H4 (cell line): ENCODE measurements at regions not wholly inside any gene's neighbourhood (a gene's known extent, or its start where the extent isn't known, plus 50 kb on each side); places are given as distances from the start of the nearest gene placed in this dataset.
"Not testable (repeated sequence)": the region's sequence is repeated elsewhere in the genome, so short reads cannot be mapped to it uniquely, and the experiment has no call there.

Experiments
- DNase-seq: peaks from one replicate; pipeline ENCODE4 v3.0.0-alpha.2; 2015; ENCODE audit warnings: low spot score

GRCh38 chr2:129008881-129009554 lies 690.4 kb upstream of the HS6ST1 start:
- no peak for DNase-seq

DNA sequence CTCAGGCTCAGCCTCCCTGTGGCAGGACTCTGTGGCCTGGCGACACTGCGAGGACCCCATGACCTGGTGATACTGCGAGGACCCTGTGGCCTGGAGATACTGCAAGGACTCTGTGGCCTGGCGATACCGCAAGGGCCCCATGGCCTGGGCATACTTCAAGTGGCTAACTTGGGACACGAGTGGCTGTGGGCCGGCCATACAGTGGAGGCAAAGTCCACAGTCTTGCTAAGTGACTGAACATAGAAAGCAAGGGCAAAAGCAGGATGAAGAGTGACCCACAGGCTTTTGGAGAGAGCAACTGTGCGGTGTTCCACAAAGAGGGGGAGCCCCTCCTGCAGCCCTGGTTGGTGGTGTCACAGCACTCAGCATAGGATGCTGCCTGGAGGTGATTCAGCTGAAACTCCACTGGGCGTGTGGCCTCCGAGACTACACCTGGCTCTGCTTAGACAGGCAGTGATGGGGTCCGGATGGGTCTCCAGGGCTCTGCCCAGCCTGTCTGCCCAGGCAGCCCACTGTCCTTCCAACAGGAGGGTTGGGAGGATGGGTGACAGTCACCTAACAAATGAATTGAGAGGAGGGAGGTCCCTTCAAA lies 691.0 kb upstream of the HS6ST1 start:
- DNase-seq: no peak

- no peak for DNase-seq
These were observed 691.6 kb upstream of the HS6ST1 start for GRCh38 chr2:129010262-129010661.

- DNase-seq: no peak
These were observed 692.9 kb upstream of the HS6ST1 start for GRCh38 chr2:129011466-129012061.

DNA sequence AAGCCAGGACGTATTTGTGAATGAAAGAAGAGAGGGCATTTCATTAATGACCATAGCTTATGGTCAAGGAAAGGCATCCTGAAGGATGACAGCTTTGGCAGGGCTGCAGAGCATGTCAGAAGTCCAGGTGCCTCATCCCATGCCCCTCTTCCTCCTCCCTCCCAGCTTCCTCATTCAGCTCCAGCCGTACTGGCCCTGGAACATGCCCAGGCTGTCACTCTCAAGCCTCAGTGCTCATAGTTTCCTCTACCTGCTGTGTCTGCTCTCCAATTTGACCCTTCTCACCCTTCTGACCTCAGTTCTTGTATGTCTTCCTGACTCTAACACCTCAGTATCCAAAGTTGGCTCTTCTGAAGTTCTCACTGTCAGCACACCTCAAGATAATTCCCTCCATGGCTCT lies 695.8 kb upstream of the HS6ST1 start:
- no peak for DNase-seq

DNA sequence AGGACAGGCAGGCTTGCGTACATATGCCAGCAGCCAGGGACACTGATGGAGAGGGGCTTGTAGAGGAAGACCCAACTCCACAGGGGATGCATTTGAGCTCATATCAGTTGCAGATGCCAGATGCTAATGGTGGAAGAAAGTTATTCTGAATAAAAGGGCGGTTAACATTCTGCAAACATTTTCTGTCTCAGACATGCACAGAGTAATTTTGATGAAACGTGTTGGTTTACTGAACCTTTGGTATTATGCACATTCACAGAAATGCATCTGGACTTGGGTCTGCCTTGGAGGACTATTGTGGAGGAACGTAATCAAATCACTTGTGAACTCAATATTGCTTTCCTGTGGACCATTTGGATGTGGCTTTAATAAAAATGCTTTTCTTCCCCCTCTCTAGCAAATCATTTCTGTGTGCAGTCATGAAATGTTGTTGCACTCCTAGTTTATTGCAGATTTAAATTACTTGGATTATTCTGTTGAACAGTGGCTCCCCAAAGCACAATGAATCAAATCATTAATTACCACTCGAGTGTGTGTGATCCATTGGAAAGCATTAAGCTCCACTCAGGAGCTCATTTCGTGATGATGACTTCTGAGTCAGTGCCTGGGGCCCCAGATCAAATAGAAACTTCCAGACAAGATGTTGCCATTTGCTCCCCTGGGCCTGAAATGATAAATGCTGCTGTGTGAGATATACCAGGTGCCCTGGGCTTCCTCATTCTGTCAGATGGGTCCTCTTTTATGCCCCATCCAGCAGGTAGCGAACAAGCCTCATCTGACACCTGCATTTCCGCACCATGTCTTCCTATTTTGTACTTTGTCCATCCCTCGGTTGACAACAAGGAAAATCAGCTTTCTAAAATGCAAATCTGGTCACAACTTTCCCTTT lies 697.0 kb upstream of the HS6ST1 start:
- no peak for DNase-seq

DNA sequence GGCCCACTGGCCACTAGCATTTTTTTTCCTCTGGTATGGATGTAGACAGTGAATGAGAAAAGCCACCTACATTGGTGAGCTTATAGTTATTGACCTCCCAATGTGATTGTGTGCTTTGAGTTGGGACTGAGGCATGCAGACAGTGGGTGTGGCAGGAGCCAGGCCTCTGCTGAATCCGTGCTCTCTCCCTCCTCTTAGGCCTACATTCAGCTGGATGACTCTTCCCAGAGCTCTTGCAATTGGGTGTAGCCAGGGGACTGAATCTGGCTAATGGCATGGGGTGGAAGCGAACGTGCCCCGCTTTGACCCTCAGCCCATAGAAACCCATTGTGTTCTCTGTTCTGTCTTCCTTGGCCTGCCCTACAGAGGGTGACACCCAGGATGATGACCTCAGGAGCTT lies 698.3 kb upstream of the HS6ST1 start:
- no peak for DNase-seq

DNA sequence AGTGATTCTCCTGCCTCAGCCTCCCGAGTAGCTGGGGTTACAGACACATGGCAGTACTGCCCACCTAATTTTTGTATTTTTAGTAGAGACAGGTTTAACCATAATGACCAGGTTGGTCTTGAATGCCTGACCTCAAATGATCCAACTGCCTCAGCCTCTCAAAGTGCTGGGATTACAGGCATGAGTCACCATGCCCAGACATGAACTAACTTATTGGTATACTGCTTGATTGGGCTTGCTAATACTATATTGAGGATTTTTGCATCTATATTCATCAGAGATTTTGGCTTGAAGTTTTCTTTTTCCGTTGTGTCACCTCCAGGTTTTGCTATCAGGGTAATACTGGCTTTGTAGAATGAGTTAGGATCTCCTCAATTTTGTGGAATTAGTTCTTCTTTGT lies 706.1 kb upstream of the HS6ST1 start:
- DNase-seq: no peak

GRCh38 chr2:129035992-129036391 lies 717.3 kb upstream of the HS6ST1 start:
- DNase-seq: no peak

GRCh38 chr2:129043677-129044076 lies 725.0 kb upstream of the HS6ST1 start:
- not testable (repeated sequence) for DNase-seq

GRCh38 chr2:129046475-129046874 lies 727.8 kb upstream of the HS6ST1 start:
- not testable (repeated sequence) for DNase-seq

- DNase-seq: no peak
These were observed 731.4 kb upstream of the HS6ST1 start for GRCh38 chr2:129050101-129050500.

GRCh38 chr2:129055242-129055641 lies 736.6 kb upstream of the HS6ST1 start:
- no peak for DNase-seq

DNA sequence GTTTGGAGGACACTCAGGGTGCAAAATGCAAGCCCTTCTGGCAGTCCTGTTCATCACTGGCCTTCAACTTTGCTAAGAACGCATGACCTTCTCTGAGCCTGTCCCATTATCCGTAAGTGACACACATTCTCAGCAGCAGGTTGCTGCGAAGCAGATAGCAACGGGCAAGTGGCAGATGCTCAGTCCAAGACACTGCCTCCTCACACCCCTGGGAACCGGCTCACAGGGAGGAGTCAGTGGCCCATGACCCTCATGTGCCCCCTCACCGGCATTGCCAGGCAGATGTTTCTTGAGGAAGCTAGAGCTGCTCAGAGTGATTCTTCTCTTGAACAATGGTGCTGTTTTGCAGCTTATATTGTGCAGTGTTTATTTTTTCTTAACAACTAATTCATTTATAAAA lies 737.2 kb upstream of the HS6ST1 start:
- DNase-seq: no peak

- no peak for DNase-seq
These were observed 737.8 kb upstream of the HS6ST1 start for GRCh38 chr2:129056309-129056958.

- no peak for DNase-seq
These were observed 738.3 kb upstream of the HS6ST1 start for GRCh38 chr2:129056959-129057317.

DNA sequence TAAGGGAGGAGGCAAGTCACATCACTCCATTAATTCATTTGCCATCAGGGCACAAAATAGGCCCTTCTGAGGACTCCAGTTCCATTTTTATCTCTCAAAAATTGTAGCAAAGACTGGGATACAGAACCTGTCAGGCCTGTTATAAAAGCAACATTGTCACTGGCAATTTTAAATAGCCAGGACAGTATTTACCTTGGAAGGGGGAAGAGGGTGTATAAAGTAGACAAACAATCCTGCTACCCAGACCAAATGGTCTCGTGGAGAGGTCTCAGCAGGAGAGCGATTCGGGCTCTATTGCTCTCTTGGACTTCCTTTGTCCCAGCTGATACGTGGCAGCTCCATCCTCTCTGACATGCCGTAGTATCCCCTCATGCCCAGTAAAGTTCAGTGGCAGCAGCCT lies 740.3 kb upstream of the HS6ST1 start:
- no peak for DNase-seq

GRCh38 chr2:129059476-129059875 lies 740.8 kb upstream of the HS6ST1 start:
- no peak for DNase-seq

GRCh38 chr2:129061069-129061768 lies 742.6 kb upstream of the HS6ST1 start:
- DNase-seq: peak; percentile 90

- no peak for DNase-seq
These were observed 743.1 kb upstream of the HS6ST1 start for GRCh38 chr2:129061769-129062121.

GRCh38 chr2:129062146-129062912 lies 743.7 kb upstream of the HS6ST1 start:
- DNase-seq: no peak
